HT1080 (cell line): ENCODE measurements at regions not wholly inside any gene's neighbourhood (a gene's known extent, or its start where the extent isn't known, plus 50 kb on each side); places are given as distances from the start of the nearest gene placed in this dataset.
"Not testable (repeated sequence)": the region's sequence is repeated elsewhere in the genome, so short reads cannot be mapped to it uniquely, and the experiment has no call there.

Source experiments
- DNase-seq: peaks from one replicate; pipeline ENCODE4 v3.0.0-alpha.2; 2015; ENCODE audit warnings: low read depth

DNA sequence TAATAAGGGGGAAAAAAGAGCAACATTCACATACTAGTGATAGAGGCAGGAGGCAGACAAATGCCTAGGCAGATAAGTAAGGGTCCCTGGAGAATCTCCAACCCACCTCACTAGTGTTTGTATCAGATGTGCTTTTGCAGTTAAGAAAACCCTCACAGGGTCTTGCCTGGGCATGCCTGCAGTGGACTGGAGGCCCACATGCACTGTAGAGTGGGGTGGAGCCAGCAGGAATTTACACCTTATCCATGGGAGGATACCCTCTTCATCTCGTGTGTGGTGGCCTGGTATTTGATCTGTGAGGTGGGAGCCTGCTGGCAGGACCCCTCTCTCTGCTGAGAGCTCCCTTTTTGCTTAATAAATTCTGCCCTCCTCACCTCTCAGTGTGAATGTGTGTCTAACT is 238.0 kb upstream of the SLC16A7 start:
- peak; percentile 1 for DNase-seq

DNA sequence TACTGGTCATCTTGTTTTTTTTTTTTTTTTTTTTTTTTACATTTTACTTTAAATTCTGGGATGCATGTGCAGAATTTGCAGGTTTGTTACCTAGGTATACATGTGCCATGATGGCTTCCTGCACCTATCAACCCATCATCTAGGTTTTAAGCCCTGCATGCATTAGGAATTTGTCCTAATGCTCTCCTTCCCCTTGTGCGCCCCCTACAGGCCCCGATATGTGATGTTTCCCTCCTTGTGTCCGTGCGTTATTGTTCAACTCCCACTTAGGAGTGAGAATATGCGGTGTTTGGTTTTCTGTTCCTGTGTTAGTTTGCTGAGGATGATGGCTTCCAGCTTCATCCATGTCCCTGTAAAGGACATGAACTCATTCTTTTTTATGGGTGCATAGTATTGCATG is 249.6 kb upstream of the SLC16A7 start:
- DNase-seq, result peak; percentile 1

DNA sequence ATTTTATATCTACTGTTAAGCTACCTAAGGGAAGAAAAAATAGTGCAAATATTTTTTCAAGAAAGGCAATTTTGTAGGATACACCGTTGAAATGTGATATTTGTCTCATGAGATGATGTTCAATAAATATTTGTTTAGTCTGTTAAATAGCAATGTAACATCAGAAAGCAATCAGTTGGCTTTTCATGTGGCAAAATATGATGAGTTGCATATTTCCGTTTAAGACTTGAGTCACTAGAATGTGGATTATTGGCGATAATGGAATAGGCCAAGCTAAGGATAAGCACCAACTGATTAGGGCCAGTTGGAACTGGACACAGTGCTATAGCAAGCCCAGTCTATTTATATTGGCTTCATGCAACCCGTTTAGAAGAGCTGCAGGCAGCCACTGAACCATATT is 250.4 kb upstream of the SLC16A7 start:
- no peak for DNase-seq

- no peak for DNase-seq
Measured at GRCh38 chr12:59344224-59344623, 251.6 kb upstream of the SLC16A7 start.

GRCh38 chr12:59329462-59329861 is 266.4 kb upstream of the SLC16A7 start:
- DNase-seq, result no peak

DNA sequence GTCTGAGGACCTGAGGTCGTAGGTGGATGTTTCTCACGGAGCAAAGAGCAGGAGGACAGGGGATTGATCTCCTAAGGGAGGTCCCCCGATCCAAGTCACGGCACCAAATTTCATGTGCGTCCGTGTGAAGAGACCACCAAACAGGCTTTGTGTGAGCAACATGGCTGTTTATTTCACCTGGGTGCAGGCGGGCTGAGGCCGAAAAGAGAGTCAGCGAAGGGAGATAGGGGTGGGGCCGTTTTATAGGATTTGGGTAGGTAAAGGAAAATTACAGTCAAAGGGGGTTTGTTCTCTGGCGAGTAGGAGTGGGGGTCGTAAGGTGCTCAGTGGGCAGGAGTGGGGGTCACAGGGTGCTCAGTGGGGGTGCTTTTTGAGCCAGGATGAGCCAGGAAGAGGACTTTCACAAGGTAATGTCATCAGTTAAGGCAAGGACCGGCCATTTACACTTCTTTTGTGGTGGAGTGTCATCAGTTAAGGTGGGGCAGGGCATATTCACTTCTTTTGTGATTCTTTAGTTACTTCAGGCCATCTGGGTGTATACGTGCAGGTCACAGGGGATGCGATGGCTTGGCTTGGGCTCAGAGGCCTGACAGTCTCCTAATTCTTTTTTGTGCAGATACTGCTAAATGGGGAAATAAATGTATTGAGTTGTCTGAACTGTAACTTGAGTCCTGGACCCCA is 267.3 kb upstream of the SLC16A7 start:
- DNase-seq, result not testable (repeated sequence)

GRCh38 chr12:59326457-59326856 is 269.4 kb upstream of the SLC16A7 start:
- DNase-seq, result not testable (repeated sequence)

DNA sequence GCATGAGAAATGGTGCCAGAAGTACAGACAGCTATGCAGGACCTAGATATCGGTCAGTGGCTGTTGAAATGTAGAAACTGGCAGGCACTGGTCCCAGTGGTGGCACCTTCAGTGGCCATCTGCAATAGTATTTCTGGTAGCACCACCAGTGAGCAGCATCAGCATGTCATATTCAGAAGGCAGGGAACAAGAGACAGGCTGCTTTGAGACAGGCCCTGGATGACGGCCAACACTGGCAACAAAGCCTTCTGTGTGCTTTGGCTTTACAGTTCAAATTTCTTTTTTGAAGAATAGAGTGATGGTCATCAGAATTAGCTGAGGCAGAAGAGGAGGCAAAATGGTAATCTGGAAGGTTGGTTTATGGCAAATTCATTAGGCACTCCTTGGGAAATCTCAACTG is 273.4 kb upstream of the SLC16A7 start:
- peak; percentile 1 for DNase-seq

DNA sequence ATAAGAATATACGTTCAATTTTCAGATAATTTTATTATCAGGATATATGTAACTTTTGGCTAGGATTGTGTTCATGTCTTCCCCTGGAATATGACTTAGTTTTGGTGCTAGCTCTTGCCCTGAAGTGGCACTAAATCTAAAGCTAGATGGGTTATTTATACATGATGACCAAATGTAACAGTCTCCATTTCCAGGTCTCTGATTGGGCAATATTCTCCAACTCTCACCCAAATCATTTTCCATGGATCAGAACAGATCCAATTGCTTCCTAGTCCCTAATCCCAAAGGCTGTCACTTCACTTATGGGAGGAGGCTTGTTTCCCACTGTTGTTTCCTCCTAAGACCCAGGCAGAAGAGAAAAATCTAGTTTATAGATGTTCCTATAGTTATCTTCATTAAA is 274.6 kb upstream of the SLC16A7 start:
- DNase-seq, result no peak

GRCh38 chr12:59320112-59320511 is 275.7 kb upstream of the SLC16A7 start:
- DNase-seq, result no peak

GRCh38 chr12:59318940-59319339 is 276.9 kb upstream of the SLC16A7 start:
- DNase-seq, result no peak

- no peak for DNase-seq
Measured at GRCh38 chr12:59317598-59317997, 278.2 kb upstream of the SLC16A7 start.

DNA sequence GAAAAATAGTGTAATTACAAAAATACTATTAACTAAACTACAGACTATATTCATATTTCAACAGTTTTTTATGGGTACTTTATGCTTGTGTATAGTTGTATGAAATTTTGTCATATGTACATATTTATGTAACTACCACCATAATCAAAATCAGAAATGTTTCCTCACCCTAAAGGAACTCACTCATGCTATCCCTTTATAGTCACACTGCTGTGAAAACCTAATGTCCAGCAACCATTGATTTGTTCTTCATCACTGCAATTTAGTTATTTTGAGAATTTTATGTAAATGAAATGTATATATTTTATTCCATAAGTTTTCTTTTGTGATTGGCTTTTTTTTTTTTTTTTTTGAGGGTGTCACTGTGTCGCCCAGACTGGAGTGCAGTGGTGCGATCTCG is 278.9 kb upstream of the SLC16A7 start:
- no peak for DNase-seq

DNA sequence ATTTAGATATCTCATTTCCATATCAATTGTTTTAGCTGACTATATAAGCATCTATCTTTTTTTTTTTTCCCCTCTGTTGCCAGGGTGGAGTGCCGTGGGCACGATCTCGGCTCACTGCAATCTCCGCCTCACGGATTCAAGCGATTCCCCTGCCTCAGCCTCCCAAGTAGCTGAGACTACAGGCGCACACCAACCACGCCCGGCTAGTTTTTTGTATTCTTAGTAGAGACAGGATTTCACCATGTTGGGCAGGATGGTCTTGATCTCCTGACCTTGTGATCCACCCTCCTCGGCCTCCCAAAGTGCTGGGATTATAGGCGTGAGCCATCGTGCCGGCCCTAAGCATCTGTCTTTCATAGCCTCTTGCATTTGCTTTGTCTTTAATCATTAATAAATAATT is 279.5 kb upstream of the SLC16A7 start:
- DNase-seq, result not testable (repeated sequence)

GRCh38 chr12:59314209-59314608 is 281.6 kb upstream of the SLC16A7 start:
- DNase-seq, result no peak

GRCh38 chr12:59304077-59304721 is 291.6 kb upstream of the SLC16A7 start:
- no peak for DNase-seq

- no peak for DNase-seq
Measured at GRCh38 chr12:59298296-59298695, 297.5 kb upstream of the SLC16A7 start.

DNA sequence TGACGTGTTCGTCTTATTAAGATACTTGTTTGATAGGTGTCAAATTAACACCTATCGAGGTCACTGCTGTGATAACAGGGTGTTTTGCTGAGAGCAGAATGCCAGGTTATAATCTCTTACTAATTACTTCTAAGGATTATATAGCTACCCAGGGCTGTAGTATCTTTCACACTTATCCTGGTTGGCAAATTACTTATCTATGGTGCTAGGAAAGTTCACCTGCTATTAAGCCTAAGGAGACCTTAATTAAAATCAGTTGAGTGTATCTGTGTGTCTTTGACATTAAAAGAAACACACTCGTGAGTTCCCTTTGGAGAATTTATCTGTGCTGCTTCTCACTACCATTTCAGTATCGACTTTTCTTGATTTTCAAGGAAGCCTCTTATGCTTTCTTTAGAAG is 301.6 kb upstream of the SLC16A7 start:
- no peak for DNase-seq

GRCh38 chr12:59282999-59283398 is 312.8 kb upstream of the SLC16A7 start:
- DNase-seq, result no peak

DNA sequence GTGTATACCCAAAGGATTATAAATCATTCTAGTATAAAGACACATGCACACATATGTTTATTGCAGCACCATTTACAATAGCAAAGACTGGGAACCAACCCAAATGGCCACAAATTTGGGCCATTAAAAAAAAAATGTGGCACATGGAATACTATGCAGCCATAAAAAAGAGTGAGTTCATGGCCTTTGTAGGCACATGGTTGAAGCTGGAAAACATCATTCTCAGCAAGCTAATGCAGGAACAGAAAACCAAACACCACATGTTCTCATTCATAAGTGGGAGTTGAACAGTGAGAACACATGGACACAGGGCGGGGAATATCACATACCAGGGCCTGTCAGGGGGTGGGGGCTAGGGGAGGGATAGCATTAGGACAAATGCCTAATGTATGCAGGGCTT is 322.3 kb upstream of the SLC16A7 start:
- DNase-seq, result not testable (repeated sequence)

DNA sequence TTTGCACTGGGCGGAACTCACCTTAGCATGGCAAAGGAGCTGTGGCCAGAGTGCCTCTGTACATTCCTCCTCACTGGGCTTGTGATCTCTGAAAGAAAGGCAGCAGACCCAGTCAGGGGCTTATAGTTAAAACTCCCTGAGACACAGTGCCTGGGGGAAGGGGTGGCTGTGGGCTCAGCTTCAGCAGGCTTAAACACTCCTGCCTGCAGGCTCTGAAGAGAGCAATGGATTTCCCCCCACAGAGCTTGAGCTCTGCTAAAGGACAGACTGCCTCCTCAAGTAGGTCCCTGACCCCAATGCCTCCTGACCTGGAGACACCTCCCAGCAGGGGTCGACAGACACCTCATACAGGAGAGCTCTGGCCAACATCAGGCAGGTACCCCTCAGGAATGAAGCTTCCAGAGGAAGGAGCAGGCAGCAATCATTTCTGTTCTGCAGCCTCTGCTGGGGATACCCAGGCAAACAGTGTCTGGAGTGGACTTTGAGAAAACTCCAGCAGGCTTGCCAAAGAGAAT is 327.5 kb upstream of the SLC16A7 start:
- no peak for DNase-seq

GRCh38 chr12:59260202-59260601 is 335.6 kb upstream of the SLC16A7 start:
- no peak for DNase-seq

GRCh38 chr12:59252731-59253130 is 332.4 kb upstream of the LRIG3 start:
- DNase-seq, result no peak
